T-helper 2 cell treated with Interferon-gamma antibody and Interleukin-4, amounts not matched to agents 100 ng/mL and 5 ng/mL, for 36 hours (primary cell): ENCODE measurements at regions not wholly inside any gene's neighbourhood (a gene's known extent, or its start where the extent isn't known, plus 50 kb on each side); places are given as distances from the start of the nearest gene placed in this dataset.

Source experiments
- intact Hi-C: fragments of 100-400 bp; cut with micrococcal nuclease; formaldehyde crosslinking; loops from one replicate; pipeline ENCODE4 v1.15.1; 2023

GRCh38 chr2:595831-596592 lies 81.2 kb downstream of the TMEM18 start:
- intact Hi-C loops: no loop called here

DNA sequence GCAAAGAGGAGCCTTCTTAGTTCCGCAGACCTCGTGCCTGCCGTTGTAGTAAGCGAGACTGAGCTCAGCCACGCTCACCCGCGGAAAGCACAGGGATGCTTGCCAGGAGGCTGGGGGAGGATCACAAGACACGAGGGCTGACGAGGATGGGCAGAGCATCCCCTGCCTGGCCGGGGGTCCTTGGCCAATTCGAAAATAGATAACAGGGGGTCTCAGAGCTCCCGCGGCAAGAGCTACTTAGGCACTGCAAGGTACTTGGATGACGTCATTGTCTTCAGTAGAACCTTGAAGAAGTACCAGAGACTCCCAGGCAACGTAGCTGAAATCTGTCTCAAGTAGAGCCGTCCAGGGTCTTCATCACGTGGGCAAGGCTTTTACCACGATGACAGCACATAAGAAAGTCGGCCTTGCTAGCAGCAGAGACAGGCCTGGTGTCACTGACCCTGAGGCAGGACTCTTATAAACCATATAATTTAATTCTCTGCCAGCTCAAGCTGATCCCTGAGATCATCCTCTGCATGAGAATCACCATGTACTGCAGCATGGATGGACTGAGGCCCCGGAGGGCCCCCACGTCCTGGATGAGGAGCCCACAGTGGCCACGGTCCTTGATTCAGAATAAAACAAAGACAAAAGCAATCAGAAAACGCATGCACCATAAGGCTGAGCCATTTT lies 81.9 kb downstream of the TMEM18 start:
- intact Hi-C loops: no loop called here

DNA sequence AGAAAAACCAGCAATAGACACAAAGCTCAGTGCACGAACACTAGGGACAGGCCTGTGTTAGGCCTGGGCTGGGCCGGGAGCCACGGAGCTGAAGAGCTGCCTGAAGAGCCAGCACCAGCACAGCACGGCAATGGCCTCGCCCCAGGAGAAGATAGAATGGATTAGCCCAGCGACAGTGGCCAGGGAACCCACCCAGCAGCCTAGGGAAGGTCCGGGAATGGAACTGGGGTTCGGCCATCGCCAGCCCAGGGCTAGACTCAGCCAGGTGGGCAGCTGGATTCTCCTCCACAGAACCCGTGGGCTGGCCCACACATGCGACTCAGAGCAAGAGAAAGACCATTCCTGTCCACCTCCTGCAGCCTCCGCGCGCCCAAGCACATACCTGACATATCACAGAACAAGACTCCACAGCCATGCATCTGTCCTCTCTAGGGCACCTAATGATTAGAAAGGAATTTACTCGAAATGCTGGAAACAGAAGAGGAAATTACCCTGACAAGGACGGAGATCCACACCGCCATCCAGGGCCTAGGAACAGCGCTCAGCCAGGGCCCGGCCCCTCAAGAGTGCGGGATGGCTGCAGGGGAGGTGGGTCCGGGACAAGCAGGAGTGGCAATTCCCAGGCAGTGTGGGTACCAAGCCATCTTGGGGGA lies 82.8 kb downstream of the TMEM18 start:
- intact Hi-C loops: no loop called here

DNA sequence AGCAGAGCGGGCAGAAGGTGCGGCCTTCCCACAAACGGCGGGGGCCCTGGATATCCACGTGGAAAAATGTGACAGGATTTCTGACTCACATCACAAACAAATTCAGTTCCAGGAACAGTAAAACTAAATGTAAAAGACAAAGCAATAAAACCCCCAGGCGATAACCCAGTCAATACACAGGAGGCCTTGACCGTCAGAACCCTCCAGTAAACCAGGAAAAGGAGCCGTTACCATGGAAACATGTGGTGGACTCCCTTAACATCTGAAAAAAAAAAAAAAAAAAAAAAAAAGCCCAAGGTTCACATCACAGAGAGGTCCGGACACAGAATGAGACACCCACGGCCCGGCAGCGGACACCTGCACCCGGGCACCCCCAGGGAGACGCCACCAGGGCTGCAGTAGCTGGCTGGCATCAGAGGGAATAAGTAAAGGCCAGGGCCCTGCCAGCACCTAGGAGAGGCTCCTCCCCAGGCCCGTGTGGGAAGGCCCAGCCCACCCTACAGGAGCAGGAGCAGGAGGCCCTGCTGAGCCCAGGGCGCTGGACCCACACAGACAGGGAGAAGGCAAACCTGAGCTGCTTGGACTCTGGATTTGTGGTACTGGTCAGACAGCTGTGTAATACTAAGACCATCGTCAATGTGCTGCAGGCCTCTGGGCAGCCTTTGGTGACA lies 83.7 kb downstream of the TMEM18 start:
- intact Hi-C loops: no loop called here

DNA sequence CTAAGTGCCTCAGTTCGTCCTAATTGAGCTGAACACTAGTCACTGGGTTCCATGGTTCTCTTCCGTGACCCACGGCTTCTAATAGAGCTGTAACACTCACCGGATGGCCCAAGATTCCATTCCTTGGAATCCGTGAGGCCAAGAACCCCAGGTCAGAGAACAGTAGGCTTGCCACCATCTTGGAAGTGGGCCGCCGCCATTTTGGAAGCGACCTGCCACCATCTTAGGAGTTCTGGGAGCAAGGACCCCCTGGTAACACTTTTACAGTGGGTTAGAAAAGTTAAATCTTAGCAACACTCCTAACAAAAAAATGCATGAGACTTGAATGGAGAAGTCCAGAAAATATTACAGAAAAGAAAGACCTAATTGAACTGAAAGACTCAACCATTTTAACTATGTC lies 84.5 kb downstream of the TMEM18 start:
- intact Hi-C loops: no loop called here

DNA sequence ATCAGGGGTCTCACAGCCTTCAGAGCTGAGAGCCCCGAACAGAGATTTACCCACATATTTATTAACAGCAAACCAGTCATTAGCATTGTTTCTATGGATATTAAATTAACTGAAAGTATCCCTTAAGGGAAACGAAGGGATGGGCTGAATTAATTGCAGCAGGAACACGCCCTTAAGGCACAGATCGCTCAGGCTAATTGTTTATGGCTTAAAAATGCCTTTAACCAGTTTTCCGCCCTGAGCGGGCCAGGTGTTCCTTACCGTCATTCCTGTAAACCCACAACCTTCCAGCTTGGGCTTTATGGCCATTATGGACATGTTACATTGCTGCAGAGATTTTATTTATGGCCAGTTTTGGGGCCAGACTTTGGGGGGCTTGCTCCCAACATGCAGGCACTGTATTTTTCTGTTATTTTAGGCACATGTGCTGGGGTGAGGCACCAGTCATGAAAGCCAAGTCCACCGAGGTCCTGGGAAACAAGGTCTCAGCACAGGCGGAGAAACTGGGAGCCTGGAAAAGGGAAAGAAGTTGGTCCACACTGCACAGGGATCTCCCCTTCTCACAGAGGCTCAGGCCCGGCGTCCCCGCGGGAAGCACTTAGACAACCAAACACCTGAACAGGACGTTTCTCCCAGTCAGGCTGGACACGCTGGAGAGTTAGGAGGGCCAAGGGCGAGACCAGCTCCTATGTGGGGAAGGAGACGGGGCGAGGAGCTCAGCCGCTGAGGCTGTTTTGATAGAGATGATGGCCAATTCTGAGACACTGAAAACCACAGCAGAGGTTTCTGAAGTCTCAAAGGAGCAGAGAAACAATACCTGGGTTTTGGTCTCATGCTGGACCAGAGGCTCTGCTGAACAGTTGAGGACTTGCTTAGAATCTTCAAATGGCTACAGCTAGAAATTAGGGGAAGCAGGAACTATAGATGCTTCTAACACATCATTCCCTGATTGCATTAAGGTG lies 86.7 kb downstream of the TMEM18 start:
- intact Hi-C loops: no loop called here

GRCh38 chr2:589281-590130 lies 87.7 kb downstream of the TMEM18 start:
- intact Hi-C loops: loop anchor here (10.0 kb wide), 1 partner anchor 45 kb away; no protein-coding TSS in a partner anchor

GRCh38 chr2:588074-588645 lies 89.0 kb downstream of the TMEM18 start:
- intact Hi-C loops: loop anchor here (10.0 kb wide), 1 partner anchor 47 kb away; no protein-coding TSS in a partner anchor

DNA sequence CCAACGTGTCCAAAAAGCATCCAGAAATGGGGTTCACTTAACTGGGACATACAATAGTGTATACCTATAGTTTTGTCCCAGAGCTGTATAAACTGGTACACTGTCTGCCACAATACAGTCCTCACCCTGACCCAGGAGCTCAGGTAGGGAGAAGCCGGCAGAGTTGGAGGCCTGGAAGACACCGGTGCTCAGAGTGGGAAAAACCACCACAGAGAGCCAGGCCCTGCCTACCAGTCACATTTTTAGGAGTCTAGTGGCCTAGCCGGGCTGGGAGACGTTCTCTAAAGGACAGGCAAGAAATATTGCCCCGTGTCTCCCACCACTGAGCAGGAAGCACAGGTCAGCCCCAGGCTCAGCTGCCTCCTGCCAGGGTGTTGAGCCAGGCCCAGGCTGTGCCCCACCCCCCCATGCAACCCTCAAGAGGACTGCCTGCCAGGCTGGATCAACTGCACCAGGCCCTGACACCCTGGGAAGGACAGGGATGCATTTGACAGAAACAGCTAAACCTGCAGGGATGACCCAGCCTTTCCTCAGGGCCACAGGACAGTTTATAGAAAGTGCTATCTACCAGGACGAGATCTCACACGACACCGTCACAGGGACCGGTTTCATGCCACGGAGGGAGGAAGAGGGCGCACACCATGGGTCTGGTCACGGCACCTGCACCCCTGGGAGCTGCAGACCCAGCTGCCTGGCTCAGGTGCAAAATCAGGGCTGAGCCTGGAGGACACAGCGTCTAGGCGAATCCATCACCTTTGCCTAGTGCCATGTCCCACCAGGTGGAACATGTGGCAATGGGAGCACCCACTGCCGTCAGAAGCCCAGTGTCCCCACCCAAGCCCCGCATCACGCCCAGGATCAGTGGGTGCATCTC lies 89.9 kb downstream of the TMEM18 start:
- intact Hi-C loops: loop anchor here (10.0 kb wide), 1 partner anchor 47 kb away; no protein-coding TSS in a partner anchor

DNA sequence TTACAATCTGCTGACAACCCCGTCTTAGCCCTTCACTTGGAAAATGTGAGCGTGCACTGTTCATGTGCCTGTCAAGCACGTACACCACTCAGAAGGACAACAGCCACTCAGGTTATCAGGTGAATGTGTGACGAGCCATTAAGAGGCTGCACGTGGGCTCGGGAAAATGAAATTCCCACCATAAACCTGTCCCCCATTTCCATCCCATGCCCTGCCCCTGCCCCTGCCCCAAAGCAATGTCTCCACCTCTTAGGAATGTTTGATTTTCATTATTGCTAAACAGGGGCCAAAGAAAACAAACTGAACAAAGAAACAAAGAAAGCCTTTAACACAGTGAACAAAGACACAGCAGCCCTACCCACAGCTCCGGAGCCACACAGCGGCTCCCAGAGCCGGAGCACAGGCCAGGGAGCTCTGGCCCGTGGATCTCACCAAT lies 90.5 kb downstream of the TMEM18 start:
- intact Hi-C loops: loop anchor here (10.0 kb wide), 1 partner anchor 48 kb away; no protein-coding TSS in a partner anchor

GRCh38 chr2:584863-585823 lies 92.1 kb downstream of the TMEM18 start:
- intact Hi-C loops: loop anchor here (10.0 kb wide), 1 partner anchor 50 kb away; no protein-coding TSS in a partner anchor

DNA sequence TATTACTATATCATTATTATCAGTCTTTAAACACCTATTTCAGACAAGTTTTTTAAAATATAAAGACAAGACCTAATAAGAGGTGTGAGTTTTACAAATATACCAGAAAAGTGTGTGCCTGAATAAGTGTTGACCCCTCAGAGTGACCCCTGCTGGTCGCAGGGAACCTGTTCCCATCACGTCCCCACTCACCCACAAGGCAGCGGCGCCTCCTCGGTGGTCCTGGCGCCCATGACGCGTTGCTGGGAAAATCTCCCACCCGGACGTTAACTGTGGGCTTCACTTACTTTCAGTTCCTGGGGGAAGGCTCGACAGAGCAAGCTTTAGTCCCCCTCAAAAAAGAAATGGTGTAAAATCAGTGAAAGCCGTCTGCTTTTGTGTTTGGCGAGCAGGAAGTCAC lies 93.5 kb downstream of the TMEM18 start:
- intact Hi-C loops: loop anchor here (10.0 kb wide), 1 partner anchor 51 kb away; no protein-coding TSS in a partner anchor

DNA sequence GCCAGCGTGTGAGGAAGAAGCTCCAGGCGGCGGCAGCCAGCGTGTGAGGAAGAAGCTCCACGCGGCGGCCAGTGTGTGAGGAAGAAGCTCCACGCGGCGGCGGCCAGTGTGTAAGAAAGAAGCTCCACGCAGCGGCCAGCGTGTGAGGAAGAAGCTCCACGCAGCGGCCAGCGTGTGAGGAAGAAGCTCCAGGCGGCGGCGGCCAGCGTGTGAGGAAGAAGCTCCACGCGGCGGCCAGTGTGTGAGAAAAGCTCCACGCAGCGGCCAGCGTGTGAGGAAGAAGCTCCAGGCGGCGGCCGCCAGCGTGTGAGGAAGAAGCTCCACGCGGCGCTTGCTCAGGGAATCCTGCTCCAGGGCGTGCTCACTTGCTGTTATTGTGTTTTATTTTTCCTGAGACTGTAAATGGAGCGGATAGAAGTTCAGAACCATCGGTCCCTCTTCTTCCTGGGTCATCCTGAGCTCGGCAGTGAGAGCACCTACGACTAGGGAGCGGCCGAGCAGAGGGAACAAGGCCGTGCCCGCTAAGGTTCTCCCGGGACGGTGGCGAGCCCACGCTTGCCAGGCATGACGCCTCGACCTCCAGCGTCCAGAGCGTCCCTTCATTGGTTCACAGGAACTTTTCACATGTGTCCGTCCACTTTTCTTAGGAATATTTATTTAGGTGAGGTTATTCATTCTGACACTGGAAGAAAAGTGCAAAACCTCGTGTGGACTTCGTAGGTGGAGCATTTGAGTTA lies 94.2 kb downstream of the TMEM18 start:
- intact Hi-C loops: loop anchor here (10.0 kb wide), 1 partner anchor 52 kb away; no protein-coding TSS in a partner anchor

DNA sequence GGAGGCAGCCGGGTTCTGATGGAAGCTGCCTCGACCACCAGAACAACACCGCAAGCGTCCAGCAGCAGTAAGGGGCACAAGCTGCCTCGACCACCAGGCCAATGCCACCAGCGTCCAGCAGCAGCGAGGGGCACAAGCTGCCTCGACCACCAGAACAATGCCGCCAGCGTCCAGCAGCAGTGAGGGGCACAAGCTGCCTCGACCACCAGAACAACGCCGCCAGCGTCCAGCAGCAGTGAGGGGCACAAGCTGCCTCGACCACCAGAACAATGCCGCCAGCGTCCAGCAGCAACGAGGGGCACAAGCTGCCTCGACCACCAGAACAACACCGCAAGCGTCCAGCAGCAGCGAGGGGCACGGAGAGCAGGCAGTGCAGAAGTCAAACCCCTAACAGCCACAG lies 94.9 kb downstream of the TMEM18 start:
- intact Hi-C loops: loop anchor here (10.0 kb wide), 1 partner anchor 53 kb away; no protein-coding TSS in a partner anchor

GRCh38 chr2:579961-580360 lies 97.2 kb downstream of the TMEM18 start:
- intact Hi-C loops: loop anchor here (10.0 kb wide), 1 partner anchor 55 kb away; no protein-coding TSS in a partner anchor

GRCh38 chr2:579351-579886 lies 97.8 kb downstream of the TMEM18 start:
- intact Hi-C loops: no loop called here
